Loucy (cell line): ENCODE measurements at regions not wholly inside any gene's neighbourhood (a gene's known extent, or its start where the extent isn't known, plus 50 kb on each side); places are given as distances from the start of the nearest gene placed in this dataset.
"Not testable (repeated sequence)": the region's sequence is repeated elsewhere in the genome, so short reads cannot be mapped to it uniquely, and the experiment has no call there.

Experiments used
- H2AFZ ChIP-seq: fragments of 200-600 bp; sonication (generic); 2 replicates; pipeline ENCODE4 v1.6.0; 2016; ENCODE audit warnings: antibody characterized with exemption, mild to moderate bottlenecking, low read length, moderate library complexity
- H3F3A ChIP-seq: fragments of 200-600 bp; 2 replicates; pipeline ENCODE4 v1.6.0; 2016; ENCODE audit warnings: antibody characterized with exemption, low read depth, mild to moderate bottlenecking
- H3K27me3 ChIP-seq: fragments of 200-600 bp; sonication (generic); 2 replicates; pipeline ENCODE4 v1.6.1; 2014; ENCODE audit warnings: low read length, mild to moderate bottlenecking; ENCODE audit not compliant: insufficient read depth, poor library complexity, severe bottlenecking
- H3K36me3 ChIP-seq: fragments of 200-600 bp; sonication (generic); 2 replicates; pipeline ENCODE4 v1.6.1; 2016; ENCODE audit warnings: low read length; ENCODE audit not compliant: insufficient read depth
- H3K4me1 ChIP-seq: fragments of 200-600 bp; sonication (generic); 2 replicates; pipeline ENCODE4 v1.5.1; 2014; ENCODE audit warnings: low read length, mild to moderate bottlenecking; ENCODE audit not compliant: insufficient read depth, poor library complexity, severe bottlenecking
- H3K4me2 ChIP-seq: fragments of 200-600 bp; sonication (generic); 2 replicates; pipeline ENCODE4 v1.6.0; 2014; ENCODE audit warnings: antibody characterized with exemption, low read length, low read depth, mild to moderate bottlenecking; ENCODE audit not compliant: poor library complexity, severe bottlenecking
- H3K4me3 ChIP-seq: fragments of 200-600 bp; sonication (generic); 2 replicates; pipeline ENCODE4 v1.5.1; 2014; ENCODE audit warnings: low read length, mild to moderate bottlenecking, mixed read lengths; ENCODE audit not compliant: poor library complexity, severe bottlenecking
- H3K79me2 ChIP-seq: fragments of 200-600 bp; sonication (generic); 2 replicates; pipeline ENCODE4 v1.6.1; 2014; ENCODE audit warnings: low read length; ENCODE audit not compliant: insufficient read depth
- H3K9ac ChIP-seq: fragments of 200-600 bp; sonication (generic); 2 replicates; pipeline ENCODE4 v1.6.0; 2014; ENCODE audit warnings: mild to moderate bottlenecking, low read depth, low read length, moderate library complexity; ENCODE audit not compliant: poor library complexity, severe bottlenecking
- H3K9me2 ChIP-seq: fragments of 200-600 bp; sonication (generic); replicated peaks from 2 replicates; pipeline ENCODE4 v1.6.1; 2016; ENCODE audit warnings: low read depth, low read length, mixed read lengths
- H3K9me3 ChIP-seq: fragments of 200-600 bp; sonication (generic); 2 replicates; pipeline ENCODE4 v1.6.1; 2014; ENCODE audit warnings: mild to moderate bottlenecking, antibody characterized with exemption, low read length, low read depth; ENCODE audit not compliant: insufficient read depth
- H4K20me1 ChIP-seq: fragments of 200-600 bp; sonication (generic); 2 replicates; pipeline ENCODE4 v1.6.0; 2014; ENCODE audit warnings: antibody characterized with exemption, low read length, mild to moderate bottlenecking; ENCODE audit not compliant: insufficient read depth, poor library complexity, severe bottlenecking
- EZH2phosphoT487 ChIP-seq: fragments of 200-600 bp; IDR thresholded peaks from 2 replicates; pipeline ENCODE4 v1.6.1; 2018; ENCODE audit warnings: antibody characterized with exemption, mild to moderate bottlenecking, moderate library complexity, borderline replicate concordance
- TF ChIP-seq, protein P1 (sequence below): fragments of 200-600 bp; sonication (generic); conservative IDR thresholded peaks from 2 replicates; pipeline ENCODE4 v1.5.1; 2014; ENCODE audit warnings: mild to moderate bottlenecking, antibody characterized with exemption, low read length

DNA sequence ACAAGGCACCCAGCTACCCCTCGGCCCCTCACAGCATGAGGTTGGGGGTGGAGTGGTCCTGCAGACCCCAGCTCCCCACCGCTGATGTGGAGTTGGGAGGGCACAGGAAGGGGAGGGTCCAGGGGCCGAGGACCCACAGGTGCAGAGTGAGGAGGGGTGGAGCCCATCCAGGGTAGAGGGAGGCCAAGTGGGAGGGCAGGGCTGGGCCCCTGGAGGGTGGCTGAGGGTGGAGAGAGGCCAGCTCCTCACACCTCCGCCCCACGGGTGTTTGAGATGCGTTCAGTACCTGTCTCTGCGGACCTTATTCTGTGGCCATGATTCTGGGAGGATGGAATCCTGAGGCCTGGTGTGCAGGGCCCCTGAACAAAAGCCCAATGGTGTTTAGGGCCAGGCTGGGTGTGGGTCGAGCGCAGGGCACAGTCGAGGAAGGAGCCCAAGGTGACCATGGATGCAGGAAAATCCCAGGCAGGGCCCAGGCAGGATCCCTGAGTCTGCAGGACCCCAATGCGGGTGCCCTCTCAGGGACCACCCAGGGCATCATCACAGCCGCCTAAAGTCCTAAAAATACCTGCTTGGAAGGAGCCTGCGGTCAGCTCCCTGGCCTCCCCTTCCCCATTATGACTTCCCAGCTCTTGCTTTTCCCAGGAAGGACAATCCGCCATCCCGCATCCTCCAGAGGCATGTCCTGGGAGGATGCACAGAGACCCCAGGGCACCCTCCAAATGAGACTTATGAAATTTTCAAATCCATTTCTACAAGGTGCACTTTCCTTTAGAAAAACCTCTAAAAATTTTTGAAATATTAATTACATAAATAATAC is 377.1 kb upstream of the SFSWAP start:
- TF ChIP-seq EZH2phosphoT487: no peak
- TF ChIP-seq, protein P1, sequence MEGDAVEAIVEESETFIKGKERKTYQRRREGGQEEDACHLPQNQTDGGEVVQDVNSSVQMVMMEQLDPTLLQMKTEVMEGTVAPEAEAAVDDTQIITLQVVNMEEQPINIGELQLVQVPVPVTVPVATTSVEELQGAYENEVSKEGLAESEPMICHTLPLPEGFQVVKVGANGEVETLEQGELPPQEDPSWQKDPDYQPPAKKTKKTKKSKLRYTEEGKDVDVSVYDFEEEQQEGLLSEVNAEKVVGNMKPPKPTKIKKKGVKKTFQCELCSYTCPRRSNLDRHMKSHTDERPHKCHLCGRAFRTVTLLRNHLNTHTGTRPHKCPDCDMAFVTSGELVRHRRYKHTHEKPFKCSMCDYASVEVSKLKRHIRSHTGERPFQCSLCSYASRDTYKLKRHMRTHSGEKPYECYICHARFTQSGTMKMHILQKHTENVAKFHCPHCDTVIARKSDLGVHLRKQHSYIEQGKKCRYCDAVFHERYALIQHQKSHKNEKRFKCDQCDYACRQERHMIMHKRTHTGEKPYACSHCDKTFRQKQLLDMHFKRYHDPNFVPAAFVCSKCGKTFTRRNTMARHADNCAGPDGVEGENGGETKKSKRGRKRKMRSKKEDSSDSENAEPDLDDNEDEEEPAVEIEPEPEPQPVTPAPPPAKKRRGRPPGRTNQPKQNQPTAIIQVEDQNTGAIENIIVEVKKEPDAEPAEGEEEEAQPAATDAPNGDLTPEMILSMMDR: no peak
- Histone ChIP-seq H3K27me3 (no peaks in the 10 kb centered on the region), H3K79me2 (no peaks in the 10 kb centered on the region), H4K20me1 (no peaks in the 10 kb centered on the region), H2AFZ (no peak overlapping the region), H3K9me2 (no peaks in the 10 kb centered on the region), H3K4me3 (no peak overlapping the region), H3F3A (no peaks in the 10 kb centered on the region), H3K9ac (no peak overlapping the region), H3K4me2 (no peak overlapping the region), H3K9me3 (no peaks in the 10 kb centered on the region; the same call in 1 of the 2 replicates), H3K36me3 (no peaks in the 10 kb centered on the region), H3K4me1 (no peaks in the 10 kb centered on the region)

DNA sequence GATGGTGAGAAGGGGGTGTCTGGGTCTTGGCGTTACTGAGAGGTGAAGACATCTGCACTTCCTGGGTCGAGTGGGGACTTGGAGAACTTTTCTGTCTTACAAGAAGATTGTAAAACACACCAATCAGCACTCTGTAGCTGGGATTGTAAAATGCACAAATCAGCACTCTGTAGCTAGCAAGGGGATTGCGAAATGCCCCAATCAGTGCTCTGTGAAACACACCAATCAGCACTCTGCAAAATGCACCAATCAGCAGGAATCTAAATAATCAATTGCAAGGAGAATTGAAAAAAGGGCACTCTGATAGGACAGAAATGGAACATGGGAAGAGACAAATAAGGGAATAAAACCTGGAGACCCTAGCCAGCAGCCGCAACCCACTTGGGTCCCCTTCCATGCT is 376.1 kb upstream of the SFSWAP start:
- no peaks in the 10 kb centered on the region for H3K27me3 ChIP-seq
- H3K36me3 ChIP-seq: no peaks in the 10 kb centered on the region
- no peak overlapping the region for H3K4me3 ChIP-seq
- H2AFZ ChIP-seq: no peak overlapping the region
- H3K9me3 ChIP-seq: no peaks in the 10 kb centered on the region; the same call in 1 of the 2 replicates
- no peaks in the 10 kb centered on the region for H3F3A ChIP-seq
- H3K9ac ChIP-seq: no peak overlapping the region
- no peak overlapping the region for H3K4me2 ChIP-seq
- no peaks in the 10 kb centered on the region for H4K20me1 ChIP-seq
- TF ChIP-seq, protein P1: no peak
- TF ChIP-seq EZH2phosphoT487: no peak
- no peaks in the 10 kb centered on the region for H3K4me1 ChIP-seq
- H3K79me2 ChIP-seq: no peaks in the 10 kb centered on the region
- no peaks in the 10 kb centered on the region for H3K9me2 ChIP-seq

DNA sequence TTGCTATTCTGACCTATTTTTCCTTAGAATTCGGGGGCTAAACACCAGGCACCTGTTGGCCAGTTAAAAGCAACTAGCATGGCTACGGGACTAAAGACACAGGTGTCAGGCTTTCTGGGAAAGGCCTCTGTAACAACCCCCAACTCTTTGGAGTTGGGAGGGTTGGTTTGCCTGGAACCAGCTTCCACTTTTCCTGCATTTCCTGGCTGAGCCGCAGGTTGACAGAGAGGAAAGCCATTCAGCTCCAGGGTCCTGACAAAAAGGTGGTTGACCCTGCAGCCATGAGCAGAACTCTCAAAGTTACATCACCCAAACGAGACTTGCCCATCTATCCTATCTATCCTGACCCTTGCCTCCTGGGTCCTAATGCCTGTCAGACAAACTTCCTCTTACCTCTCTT is 375.4 kb upstream of the SFSWAP start:
- H3K4me2 ChIP-seq: no peak overlapping the region
- no peak overlapping the region for H3K9ac ChIP-seq
- TF ChIP-seq EZH2phosphoT487: no peak
- TF ChIP-seq, protein P1: no peak
- no peak overlapping the region for H3K4me3 ChIP-seq
- H3K4me1 ChIP-seq: no peaks in the 10 kb centered on the region
- H3K36me3 ChIP-seq: no peaks in the 10 kb centered on the region
- H3K27me3 ChIP-seq: no peaks in the 10 kb centered on the region
- H4K20me1 ChIP-seq: no peaks in the 10 kb centered on the region
- no peaks in the 10 kb centered on the region for H3K79me2 ChIP-seq
- no peaks in the 10 kb centered on the region for H3K9me2 ChIP-seq
- H3F3A ChIP-seq: no peaks in the 10 kb centered on the region
- H3K9me3 ChIP-seq: no peaks in the 10 kb centered on the region; the same call in 1 of the 2 replicates
- no peak overlapping the region for H2AFZ ChIP-seq

DNA sequence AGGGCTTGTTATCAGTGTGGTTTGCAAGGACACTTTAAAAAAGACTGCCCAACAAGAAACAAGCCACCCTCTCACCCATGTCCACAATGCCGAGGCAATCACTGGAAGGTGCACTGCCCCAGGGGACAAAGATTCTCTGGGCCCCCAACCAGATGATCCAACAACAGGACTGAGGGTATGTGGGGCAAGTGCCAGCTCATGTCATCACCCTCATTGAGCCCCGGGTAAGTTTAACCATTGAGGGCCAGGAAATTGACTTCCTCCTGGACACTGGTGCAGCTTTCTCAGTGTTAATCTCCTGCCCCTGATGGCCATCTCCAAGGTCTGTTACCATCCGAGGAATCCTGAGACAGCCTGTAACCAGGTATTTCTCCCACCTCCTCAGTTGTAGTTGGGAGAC is 373.0 kb upstream of the SFSWAP start:
- H3K9me3 ChIP-seq, H3K9ac ChIP-seq, H3K9me2 ChIP-seq, H3K27me3 ChIP-seq, H4K20me1 ChIP-seq, H3K79me2 ChIP-seq, H3K36me3 ChIP-seq, H3K4me2 ChIP-seq, H3F3A ChIP-seq, H3K4me1 ChIP-seq, H3K4me3 ChIP-seq, H2AFZ ChIP-seq: not testable (repeated sequence)
